GM12872 (cell line): ENCODE measurements at regions not wholly inside any gene's neighbourhood (a gene's known extent, or its start where the extent isn't known, plus 50 kb on each side); places are given as distances from the start of the nearest gene placed in this dataset.

Source experiments
- TF ChIP-seq, protein P1 (sequence below): IDR thresholded peaks from 3 replicates; pipeline ENCODE4 v1.5.1; 2011; ENCODE audit warnings: low read depth, mild to moderate bottlenecking, low read length, moderate library complexity; ENCODE audit not compliant: insufficient read depth

GRCh38 chr11:110907629-110908028 is 195.4 kb upstream of the ARHGAP20 start:
- TF ChIP-seq, protein P1, sequence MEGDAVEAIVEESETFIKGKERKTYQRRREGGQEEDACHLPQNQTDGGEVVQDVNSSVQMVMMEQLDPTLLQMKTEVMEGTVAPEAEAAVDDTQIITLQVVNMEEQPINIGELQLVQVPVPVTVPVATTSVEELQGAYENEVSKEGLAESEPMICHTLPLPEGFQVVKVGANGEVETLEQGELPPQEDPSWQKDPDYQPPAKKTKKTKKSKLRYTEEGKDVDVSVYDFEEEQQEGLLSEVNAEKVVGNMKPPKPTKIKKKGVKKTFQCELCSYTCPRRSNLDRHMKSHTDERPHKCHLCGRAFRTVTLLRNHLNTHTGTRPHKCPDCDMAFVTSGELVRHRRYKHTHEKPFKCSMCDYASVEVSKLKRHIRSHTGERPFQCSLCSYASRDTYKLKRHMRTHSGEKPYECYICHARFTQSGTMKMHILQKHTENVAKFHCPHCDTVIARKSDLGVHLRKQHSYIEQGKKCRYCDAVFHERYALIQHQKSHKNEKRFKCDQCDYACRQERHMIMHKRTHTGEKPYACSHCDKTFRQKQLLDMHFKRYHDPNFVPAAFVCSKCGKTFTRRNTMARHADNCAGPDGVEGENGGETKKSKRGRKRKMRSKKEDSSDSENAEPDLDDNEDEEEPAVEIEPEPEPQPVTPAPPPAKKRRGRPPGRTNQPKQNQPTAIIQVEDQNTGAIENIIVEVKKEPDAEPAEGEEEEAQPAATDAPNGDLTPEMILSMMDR, result no peak

DNA sequence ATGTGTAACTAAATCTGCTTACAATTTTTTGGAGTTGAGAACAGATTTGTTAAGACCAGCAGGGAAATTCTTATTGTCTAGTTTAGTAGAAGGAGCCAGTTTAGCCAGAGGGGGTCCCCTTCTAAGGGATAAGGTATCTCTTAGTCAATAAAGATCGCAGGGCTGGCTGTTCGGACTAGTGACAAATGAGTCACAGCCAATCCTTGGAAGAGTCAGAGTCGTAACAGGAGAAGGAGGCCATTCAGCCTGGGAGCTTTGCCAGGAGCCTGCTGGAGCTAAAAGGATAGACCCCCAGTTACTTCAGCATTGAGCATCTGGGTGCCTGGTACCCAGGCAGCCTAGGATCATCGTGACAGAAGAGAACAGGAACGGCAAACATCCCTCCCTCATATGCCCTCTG is 191.6 kb upstream of the ARHGAP20 start:
- TF ChIP-seq, protein P1, result no peak

DNA sequence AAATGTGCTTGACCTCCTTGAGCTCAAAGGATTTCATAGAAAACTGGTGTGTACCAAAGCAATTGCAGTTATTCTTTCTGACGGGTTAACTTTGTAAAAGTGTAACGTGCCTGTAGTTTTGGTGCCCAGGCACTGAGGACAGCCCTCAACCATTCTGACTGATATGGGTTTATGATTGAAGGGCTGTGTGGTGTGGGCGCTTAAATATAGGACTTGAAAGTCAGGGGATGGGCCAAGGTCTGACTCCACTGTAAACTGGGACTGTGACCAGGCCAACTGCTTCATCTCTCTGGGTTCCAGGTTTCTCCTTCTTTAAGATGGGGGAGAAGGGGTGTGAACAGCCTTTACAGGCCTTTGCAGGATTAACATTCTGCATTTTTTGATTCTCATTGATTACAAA is 191.1 kb upstream of the ARHGAP20 start:
- TF ChIP-seq, protein P1, result no peak

- TF ChIP-seq, protein P1, result no peak
Observed at GRCh38 chr11:110901441-110901840, 189.2 kb upstream of the ARHGAP20 start.

DNA sequence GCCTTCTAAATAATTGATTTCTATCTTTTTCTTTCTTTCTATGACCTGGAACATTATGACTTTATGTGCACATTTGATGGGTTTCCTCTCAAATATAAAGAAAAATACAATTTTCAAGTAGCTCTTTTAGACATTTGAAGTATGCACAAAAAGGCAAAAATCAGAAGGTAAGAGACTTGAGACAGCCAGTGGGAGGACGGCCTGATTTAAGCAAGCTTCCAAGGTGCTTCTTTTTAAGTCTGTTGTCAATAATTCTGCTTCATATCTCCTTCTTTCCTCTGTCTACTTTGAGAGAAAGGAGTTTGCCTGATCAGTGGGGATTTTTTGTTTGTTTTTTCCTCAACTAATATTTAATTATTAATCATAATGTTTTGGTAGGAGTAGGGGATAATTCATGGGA is 188.2 kb upstream of the ARHGAP20 start:
- TF ChIP-seq, protein P1, result no peak

DNA sequence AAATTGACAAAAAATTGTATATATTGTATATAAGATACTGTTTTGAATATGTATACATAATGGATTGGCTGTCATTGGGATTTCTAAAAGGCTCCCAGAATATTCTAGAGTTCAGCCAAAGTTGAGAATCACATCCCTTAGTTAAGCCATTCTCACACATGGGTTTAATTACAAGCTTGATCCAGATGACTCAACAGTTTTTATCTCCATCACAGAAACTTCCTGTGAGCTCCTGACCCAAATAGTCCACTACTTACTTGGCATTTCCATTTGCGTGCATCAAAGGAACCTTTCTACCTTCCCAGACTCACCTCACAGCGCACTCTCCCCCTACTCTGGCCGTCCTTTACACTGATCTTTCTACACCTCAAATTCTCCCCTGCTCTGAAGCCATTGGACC is 184.8 kb upstream of the ARHGAP20 start:
- TF ChIP-seq, protein P1, result no peak

DNA sequence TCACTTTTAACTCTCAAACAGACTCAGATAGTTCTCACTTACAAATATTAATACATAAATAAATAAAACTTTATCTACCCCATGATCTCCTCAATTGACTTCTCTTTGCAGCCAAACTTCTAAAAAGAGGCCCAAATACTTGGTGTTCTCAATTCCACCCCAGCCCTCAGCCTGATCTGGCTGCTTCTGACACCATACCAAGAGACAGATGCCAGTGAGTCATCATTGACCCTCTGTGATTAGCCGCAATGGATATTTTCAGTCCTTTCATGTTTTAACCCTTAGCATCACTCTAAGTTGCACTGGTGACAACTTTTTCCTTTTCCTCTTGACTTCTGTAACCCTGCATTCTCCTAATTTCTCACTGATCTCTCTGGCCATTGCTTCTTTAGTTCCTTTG is 184.1 kb upstream of the ARHGAP20 start:
- TF ChIP-seq, protein P1, result no peak

DNA sequence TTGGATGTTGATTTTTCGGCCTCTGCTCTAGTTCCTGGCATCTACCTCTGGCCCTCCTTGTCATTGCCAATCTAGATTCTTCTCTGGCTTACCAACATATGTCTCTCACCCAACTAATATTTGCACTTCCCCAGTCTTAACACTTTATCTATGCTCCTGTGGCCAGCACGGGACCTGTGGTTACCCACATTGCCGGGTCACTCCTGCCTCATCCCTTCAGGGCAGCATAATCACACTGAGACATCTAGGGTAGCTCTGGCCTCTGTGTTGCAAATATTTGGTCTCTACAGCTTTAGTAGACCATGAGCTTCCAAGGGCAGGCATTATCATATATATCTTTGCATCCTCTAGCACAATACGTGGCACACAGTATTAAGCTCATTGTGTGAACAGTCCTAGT is 182.0 kb upstream of the ARHGAP20 start:
- TF ChIP-seq, protein P1, result no peak
